ENCODE measurements at regions not wholly inside any gene's neighbourhood (a gene's known extent, or its start where the extent isn't known, plus 50 kb on each side); places are given as distances from the start of the nearest gene placed in this dataset.

- no peak overlapping the region for H3K4me3 ChIP-seq (ENCODE audit: low read depth, low read length)
- TF ChIP-seq CTCF (IDR thresholded peaks at IDR 0.05; ENCODE audit: low read depth, low read length): no peak
These were observed 211.5 kb downstream of the CHRDL1 start for GRCh38 chrX:110584083-110584482.

GRCh38 chrX:110588164-110588563, 207.5 kb downstream of the CHRDL1 start:
- H3K4me3 ChIP-seq (ENCODE audit: low read depth, low read length): no peak overlapping the region
- TF ChIP-seq CTCF (IDR thresholded peaks at IDR 0.05; ENCODE audit: low read depth, low read length): no peak

- no peak for TF ChIP-seq CTCF (IDR thresholded peaks at IDR 0.05; ENCODE audit: low read depth, low read length)
- no peak overlapping the region for H3K4me3 ChIP-seq (ENCODE audit: low read depth, low read length)
These were observed 206.8 kb downstream of the CHRDL1 start for GRCh38 chrX:110588853-110589252.

- no peak for TF ChIP-seq CTCF (IDR thresholded peaks at IDR 0.05; ENCODE audit: low read depth, low read length)
These were observed 194.8 kb downstream of the CHRDL1 start for GRCh38 chrX:110600745-110601310.

GRCh38 chrX:110614596-110614995, 181.0 kb downstream of the CHRDL1 start:
- TF ChIP-seq CTCF (IDR thresholded peaks at IDR 0.05; ENCODE audit: low read depth, low read length): no peak
- H3K4me3 ChIP-seq (ENCODE audit: low read depth, low read length): no peak overlapping the region

More at GRCh38 chrX:110600745-110601310, 194.8 kb downstream of the CHRDL1 start:
- no peak overlapping the region for H3K4me3 ChIP-seq (ENCODE audit: low read depth, low read length)
